Hepatocyte (in vitro differentiated cells): ENCODE measurements at regions not wholly inside any gene's neighbourhood (a gene's known extent, or its start where the extent isn't known, plus 50 kb on each side); places are given as distances from the start of the nearest gene placed in this dataset.
"Not testable (repeated sequence)": the region's sequence is repeated elsewhere in the genome, so short reads cannot be mapped to it uniquely, and the experiment has no call there.

ENCODE experiments used
- DNase-seq: peaks from one replicate; pipeline ENCODE4 v3.0.0-alpha.2; 2016; ENCODE audit warnings: low spot score
- H2AFZ ChIP-seq: fragments of 200-600 bp; sonication (generic); 2 replicates; pipeline ENCODE4 v1.6.0; 2016; ENCODE audit warnings: antibody characterized with exemption, mild to moderate bottlenecking
- H3K27ac ChIP-seq: fragments of 200-600 bp; sonication (generic); 2 replicates; pipeline ENCODE4 v1.5.1; 2016; ENCODE audit warnings: mild to moderate bottlenecking
- H3K27me3 ChIP-seq: fragments of 200-600 bp; sonication (generic); 2 replicates; pipeline ENCODE4 v1.6.1; 2016
- H3K36me3 ChIP-seq: fragments of 200-600 bp; sonication (generic); replicated peaks from 2 replicates; pipeline ENCODE4 v1.5.1; 2016; ENCODE audit warnings: low read depth; ENCODE audit not compliant: insufficient read depth
- H3K4me1 ChIP-seq: fragments of 200-600 bp; sonication (generic); 2 replicates; pipeline ENCODE4 v1.5.1; 2016; ENCODE audit warnings: mild to moderate bottlenecking, moderate library complexity; ENCODE audit not compliant: insufficient read depth
- H3K4me2 ChIP-seq: fragments of 200-600 bp; sonication (generic); 2 replicates; pipeline ENCODE4 v1.6.0; 2016
- H3K4me3 ChIP-seq: fragments of 200-600 bp; sonication (generic); 2 replicates; pipeline ENCODE4 v1.5.1; 2016; ENCODE audit warnings: mild to moderate bottlenecking
- H3K79me2 ChIP-seq: fragments of 200-600 bp; sonication (generic); 2 replicates; pipeline ENCODE4 v1.6.0; 2017; ENCODE audit warnings: mild to moderate bottlenecking
- H3K9me2 ChIP-seq: fragments of 200-600 bp; sonication (generic); replicated peaks from 2 replicates; pipeline ENCODE4 v1.6.0; 2017; ENCODE audit warnings: mild to moderate bottlenecking; ENCODE audit not compliant: insufficient read depth
- H3K9me3 ChIP-seq: fragments of 200-600 bp; sonication (generic); 2 replicates; pipeline ENCODE4 v1.5.1; 2016; ENCODE audit warnings: low read depth, mild to moderate bottlenecking
- H4K20me1 ChIP-seq: fragments of 200-600 bp; sonication (generic); 2 replicates; pipeline ENCODE4 v1.6.0; 2016; ENCODE audit warnings: mild to moderate bottlenecking; ENCODE audit not compliant: insufficient read depth, poor library complexity, severe bottlenecking
- EZH2 ChIP-seq: fragments of 200-600 bp; sonication (generic); IDR thresholded peaks from 2 replicates; pipeline ENCODE4 v1.6.1; 2016; ENCODE audit warnings: antibody characterized with exemption, mild to moderate bottlenecking, borderline replicate concordance
- EZH2phosphoT487 ChIP-seq: fragments of 200-600 bp; sonication (generic); IDR thresholded peaks from one replicate; pipeline ENCODE4 v1.6.1; 2018; ENCODE audit warnings: antibody characterized with exemption, mild to moderate bottlenecking, low read depth, moderate library complexity; ENCODE audit not compliant: unreplicated experiment, severe bottlenecking
- WGBS: methylation state at CpG from one replicate; pipeline ENCODE4 v1.1.6; 2016; ENCODE audit warnings: low lambda C conversion rate; ENCODE audit errors: missing lambda C conversion rate; 5-methylcytosine and 5-hydroxymethylcytosine counted together
- TF ChIP-seq, protein P1 (sequence below): fragments of 200-600 bp; sonication (generic); IDR thresholded peaks from 2 replicates; pipeline ENCODE4 v1.5.1; 2016; ENCODE audit warnings: antibody characterized with exemption, mild to moderate bottlenecking; ENCODE audit not compliant: poor library complexity

DNA sequence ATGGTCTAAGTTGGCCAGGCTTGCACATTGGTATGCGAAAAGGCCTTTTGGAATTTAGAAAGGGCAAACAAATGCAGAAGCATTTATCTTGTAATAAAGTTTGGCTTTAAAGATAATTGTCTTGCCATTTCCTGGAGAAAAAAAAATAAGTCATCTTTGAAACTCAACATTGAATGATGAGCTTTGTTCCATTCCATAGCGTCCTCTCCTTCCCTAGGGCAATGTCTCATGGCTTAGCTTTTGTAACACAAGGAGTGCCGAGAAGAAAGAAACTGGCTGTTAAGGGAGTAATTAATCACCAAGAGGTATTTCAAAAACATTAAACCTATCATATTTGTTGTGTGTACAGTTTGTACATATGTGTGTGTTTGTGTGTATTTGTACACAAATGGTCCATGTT is 372.3 kb downstream of the NPIPA8 start:
- H3K9me2 ChIP-seq = no peaks in the 10 kb centered on the region
- no peaks in the 10 kb centered on the region for H3K36me3 ChIP-seq
- H3K27me3 ChIP-seq = no peaks in the 10 kb centered on the region
- WGBS = 74% methylated on average over 3 of the region's 3 CpGs
- H2AFZ ChIP-seq = no peak overlapping the region
- H3K4me2 ChIP-seq = no peak overlapping the region
- H3K4me1 ChIP-seq = no peaks in the 10 kb centered on the region
- TF ChIP-seq EZH2 (no peak), EZH2phosphoT487 (no peak)
- TF ChIP-seq, protein P1, sequence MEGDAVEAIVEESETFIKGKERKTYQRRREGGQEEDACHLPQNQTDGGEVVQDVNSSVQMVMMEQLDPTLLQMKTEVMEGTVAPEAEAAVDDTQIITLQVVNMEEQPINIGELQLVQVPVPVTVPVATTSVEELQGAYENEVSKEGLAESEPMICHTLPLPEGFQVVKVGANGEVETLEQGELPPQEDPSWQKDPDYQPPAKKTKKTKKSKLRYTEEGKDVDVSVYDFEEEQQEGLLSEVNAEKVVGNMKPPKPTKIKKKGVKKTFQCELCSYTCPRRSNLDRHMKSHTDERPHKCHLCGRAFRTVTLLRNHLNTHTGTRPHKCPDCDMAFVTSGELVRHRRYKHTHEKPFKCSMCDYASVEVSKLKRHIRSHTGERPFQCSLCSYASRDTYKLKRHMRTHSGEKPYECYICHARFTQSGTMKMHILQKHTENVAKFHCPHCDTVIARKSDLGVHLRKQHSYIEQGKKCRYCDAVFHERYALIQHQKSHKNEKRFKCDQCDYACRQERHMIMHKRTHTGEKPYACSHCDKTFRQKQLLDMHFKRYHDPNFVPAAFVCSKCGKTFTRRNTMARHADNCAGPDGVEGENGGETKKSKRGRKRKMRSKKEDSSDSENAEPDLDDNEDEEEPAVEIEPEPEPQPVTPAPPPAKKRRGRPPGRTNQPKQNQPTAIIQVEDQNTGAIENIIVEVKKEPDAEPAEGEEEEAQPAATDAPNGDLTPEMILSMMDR = no peak
- H3K4me3 ChIP-seq = no peak overlapping the region
- DNase-seq = no peak
- no peaks in the 10 kb centered on the region for H3K9me3 ChIP-seq
- no peaks in the 10 kb centered on the region for H3K79me2 ChIP-seq
- H3K27ac ChIP-seq = no peak overlapping the region
- H4K20me1 ChIP-seq = no peaks in the 10 kb centered on the region

DNA sequence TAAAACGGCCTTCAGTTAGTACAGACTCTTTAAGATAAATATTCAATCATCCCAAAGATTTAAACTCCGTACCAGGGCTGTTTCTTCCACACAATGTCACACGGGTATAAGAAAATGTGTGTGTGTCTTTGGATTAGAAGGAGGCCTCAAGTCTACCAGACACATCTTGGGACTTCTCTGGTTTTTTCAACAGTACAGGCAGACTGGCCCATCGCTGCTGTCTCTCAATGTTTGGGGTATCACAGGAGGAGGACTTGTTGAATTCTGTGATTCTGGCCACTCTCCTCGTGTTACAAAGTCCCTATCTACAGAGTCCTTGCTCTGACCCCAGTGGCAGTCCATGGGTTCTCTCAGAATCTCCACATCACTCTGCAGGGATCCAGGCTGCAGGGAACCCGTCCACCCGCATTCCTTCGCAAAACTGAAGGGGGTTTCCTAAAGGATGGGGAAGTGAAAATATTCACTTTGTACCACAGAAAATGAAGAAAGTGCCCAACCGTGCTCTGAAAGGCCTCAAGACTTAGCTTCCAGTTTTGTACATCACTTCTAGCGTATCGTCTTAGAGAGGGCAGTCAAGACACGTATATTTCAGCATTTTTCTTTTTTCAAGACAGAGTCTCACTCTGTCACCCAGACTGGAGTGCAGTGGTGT is 373.2 kb downstream of the NPIPA8 start:
- Histone ChIP-seq H4K20me1 (no peaks in the 10 kb centered on the region), H3K4me1 (no peaks in the 10 kb centered on the region), H3K27me3 (no peaks in the 10 kb centered on the region), H3K9me2 (no peaks in the 10 kb centered on the region), H3K79me2 (no peaks in the 10 kb centered on the region), H3K4me2 (no peak overlapping the region), H3K27ac (no peak overlapping the region), H3K9me3 (no peaks in the 10 kb centered on the region), H2AFZ (no peak overlapping the region), H3K36me3 (no peaks in the 10 kb centered on the region), H3K4me3 (no peak overlapping the region)
- DNase-seq = no peak
- TF ChIP-seq, protein P1 = no peak
- TF ChIP-seq EZH2 = no peak
- TF ChIP-seq EZH2phosphoT487 = no peak
- WGBS = 75% methylated on average over 12 of the region's 12 CpGs

DNA sequence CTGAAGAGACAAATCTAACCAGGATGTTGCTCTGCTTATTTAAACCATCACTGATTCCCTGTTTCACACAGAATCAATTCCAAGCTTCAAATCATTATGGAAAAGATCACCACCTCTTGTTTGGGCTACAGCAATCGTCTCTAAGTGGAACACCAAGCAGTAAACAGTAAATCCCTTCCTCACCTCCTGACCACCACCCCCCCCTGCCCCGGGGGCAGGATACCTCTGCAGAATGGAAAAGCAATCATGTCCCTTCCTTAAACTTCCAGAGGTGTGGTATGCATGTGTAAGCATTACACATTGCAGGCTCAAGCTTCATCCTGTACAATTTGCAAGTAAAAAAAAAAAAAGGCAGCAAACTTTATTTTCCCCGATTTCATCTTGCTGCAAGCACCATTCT is 373.8 kb downstream of the NPIPA8 start:
- H3K4me1 ChIP-seq = no peaks in the 10 kb centered on the region
- H3K9me2 ChIP-seq = no peaks in the 10 kb centered on the region
- H3K9me3 ChIP-seq = no peaks in the 10 kb centered on the region
- H3K4me3 ChIP-seq = no peak overlapping the region
- no peaks in the 10 kb centered on the region for H3K79me2 ChIP-seq
- no peak overlapping the region for H2AFZ ChIP-seq
- H3K4me2 ChIP-seq = no peak overlapping the region
- H3K27ac ChIP-seq = no peak overlapping the region
- H3K36me3 ChIP-seq = no peaks in the 10 kb centered on the region
- TF ChIP-seq, protein P1 = no peak
- no peak for TF ChIP-seq EZH2
- TF ChIP-seq EZH2phosphoT487 = no peak
- no peaks in the 10 kb centered on the region for H3K27me3 ChIP-seq
- 75% methylated on average over 3 of the region's 3 CpGs for WGBS
- DNase-seq = no peak
- H4K20me1 ChIP-seq = no peaks in the 10 kb centered on the region

DNA sequence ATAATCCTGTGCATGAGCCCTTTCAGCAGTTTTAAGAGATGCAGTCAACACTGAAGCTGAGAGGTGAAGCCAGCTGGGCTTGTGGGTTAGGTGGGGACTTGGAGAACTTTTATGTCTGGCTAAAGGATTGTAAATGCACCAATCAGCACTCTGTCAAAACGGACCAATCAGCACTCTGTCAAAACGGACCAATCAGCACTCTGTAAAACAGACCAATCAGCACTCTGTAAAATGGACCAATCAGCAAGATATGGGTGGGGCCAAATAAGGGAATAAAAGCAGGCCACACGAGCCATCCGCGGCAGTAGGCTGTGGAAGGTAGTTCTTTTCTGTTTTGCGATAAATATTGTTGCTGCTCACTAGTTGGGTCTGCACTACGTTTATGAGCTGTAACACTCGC is 374.7 kb downstream of the NPIPA8 start:
- not testable (repeated sequence) for H3K4me3 ChIP-seq, H3K79me2 ChIP-seq, H3K36me3 ChIP-seq, H3K4me2 ChIP-seq, H3K4me1 ChIP-seq, H3K27ac ChIP-seq, H3K27me3 ChIP-seq, H2AFZ ChIP-seq, H4K20me1 ChIP-seq, H3K9me3 ChIP-seq, H3K9me2 ChIP-seq, DNase-seq
- 86% methylated on average over 8 of the region's 8 CpGs for WGBS
